B cell (primary cell): ENCODE measurements at regions not wholly inside any gene's neighbourhood (a gene's known extent, or its start where the extent isn't known, plus 50 kb on each side); places are given as distances from the start of the nearest gene placed in this dataset.

Experiments
- EZH2 ChIP-seq: IDR thresholded peaks from 2 replicates; pipeline ENCODE4 v1.6.1; 2012; ENCODE audit warnings: borderline replicate concordance, low read depth, mild to moderate bottlenecking, moderate library complexity, low read length; ENCODE audit not compliant: insufficient read depth, poor library complexity, severe bottlenecking
- TF ChIP-seq, protein P1 (sequence below): fragments of 200-600 bp; IDR thresholded peaks from one replicate; pipeline ENCODE4 v1.8.0; 2022; ENCODE audit warnings: antibody characterized with exemption, mild to moderate bottlenecking

DNA sequence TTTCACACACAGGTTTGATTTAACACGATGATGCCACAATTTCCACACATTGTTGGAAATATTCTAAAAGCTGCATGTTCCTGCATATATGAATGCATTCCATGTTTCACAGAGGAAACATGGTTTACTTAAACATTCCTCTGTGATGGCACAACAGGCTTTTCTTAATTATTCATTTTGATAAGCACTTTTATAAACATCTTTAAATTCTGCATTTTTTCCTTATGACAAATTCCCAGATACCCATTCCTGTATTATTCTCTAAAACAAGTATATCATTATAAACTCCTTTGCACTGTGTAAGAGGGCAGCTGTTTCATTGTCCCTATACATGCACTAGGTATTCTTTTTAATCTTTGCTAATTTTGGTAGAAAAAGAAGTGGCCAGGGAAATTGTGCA is 532.3 kb downstream of the SOX6 start:
- no peak for TF ChIP-seq EZH2
- TF ChIP-seq, protein P1, sequence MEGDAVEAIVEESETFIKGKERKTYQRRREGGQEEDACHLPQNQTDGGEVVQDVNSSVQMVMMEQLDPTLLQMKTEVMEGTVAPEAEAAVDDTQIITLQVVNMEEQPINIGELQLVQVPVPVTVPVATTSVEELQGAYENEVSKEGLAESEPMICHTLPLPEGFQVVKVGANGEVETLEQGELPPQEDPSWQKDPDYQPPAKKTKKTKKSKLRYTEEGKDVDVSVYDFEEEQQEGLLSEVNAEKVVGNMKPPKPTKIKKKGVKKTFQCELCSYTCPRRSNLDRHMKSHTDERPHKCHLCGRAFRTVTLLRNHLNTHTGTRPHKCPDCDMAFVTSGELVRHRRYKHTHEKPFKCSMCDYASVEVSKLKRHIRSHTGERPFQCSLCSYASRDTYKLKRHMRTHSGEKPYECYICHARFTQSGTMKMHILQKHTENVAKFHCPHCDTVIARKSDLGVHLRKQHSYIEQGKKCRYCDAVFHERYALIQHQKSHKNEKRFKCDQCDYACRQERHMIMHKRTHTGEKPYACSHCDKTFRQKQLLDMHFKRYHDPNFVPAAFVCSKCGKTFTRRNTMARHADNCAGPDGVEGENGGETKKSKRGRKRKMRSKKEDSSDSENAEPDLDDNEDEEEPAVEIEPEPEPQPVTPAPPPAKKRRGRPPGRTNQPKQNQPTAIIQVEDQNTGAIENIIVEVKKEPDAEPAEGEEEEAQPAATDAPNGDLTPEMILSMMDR: no peak
